ENCODE measurements at regions not wholly inside any gene's neighbourhood (a gene's known extent, or its start where the extent isn't known, plus 50 kb on each side); places are given as distances from the start of the nearest gene placed in this dataset.

- H3K79me2 ChIP-seq (ENCODE audit: insufficient read depth) = no peaks in the 10 kb centered on the region
- peak overlapping the region; percentile 24 for H3K4me2 ChIP-seq
- H3K9me2 ChIP-seq = no peaks in the 10 kb centered on the region
- WGBS (ENCODE audit: low lambda C conversion rate) = 13% methylated on average over 3 of the region's 3 CpGs
- ChIA-PET POLR2A (no interaction called here), CTCF (no interaction called here)
- H3K9me3 ChIP-seq = 0 out of 2 replicates have a peak, but pooled peaks cover 2% of the 10 kb centered on the region
- TF ChIP-seq USF2 (IDR thresholded peaks at IDR 0.05; ENCODE audit: borderline replicate concordance, low read depth, low read length) (no peak), EZH2phosphoT487 (IDR thresholded peaks at IDR 0.05; ENCODE audit: borderline replicate concordance, low read depth) (no peak), CHD2 (IDR thresholded peaks at IDR 0.05; ENCODE audit: low read length, partially characterized antibody) (no peak), RCOR1 (IDR thresholded peaks at IDR 0.05; ENCODE audit: low read length) (no peak), IRF3 (IDR thresholded peaks at IDR 0.05; ENCODE audit: low read depth, low read length) (no peak), SMC3 (IDR thresholded peaks at IDR 0.05; ENCODE audit: low read depth, low read length) (no peak), RXRA (IDR thresholded peaks at IDR 0.05; ENCODE audit: borderline replicate concordance, low read depth) (0 out of 2 replicates have a peak, but pooled peaks have one; percentile 15), MEF2A (IDR thresholded peaks at IDR 0.05; ENCODE audit: borderline replicate concordance, low read depth) (peak; percentile 53; the same call in 1 of the 2 replicates), JUND (IDR thresholded peaks at IDR 0.05) (peak; percentile 91), PBX3 (IDR thresholded peaks at IDR 0.05) (peak; percentile 84), TAF1 (IDR thresholded peaks at IDR 0.05; ENCODE audit: borderline replicate concordance, low read depth, low read length) (no peak), YY1 (IDR thresholded peaks at IDR 0.05; ENCODE audit: low read depth) (no peak), USF1 (IDR thresholded peaks at IDR 0.05; ENCODE audit: borderline replicate concordance, low read depth) (no peak), SIN3A (IDR thresholded peaks at IDR 0.05; ENCODE audit: borderline replicate concordance, low read depth, low read length) (no peak), POLR2AphosphoS5 (IDR thresholded peaks at IDR 0.05; ENCODE audit: low read depth, low read length) (peak; percentile 60; the same call in 1 of the 2 replicates), MXI1 (IDR thresholded peaks at IDR 0.05; ENCODE audit: low read depth, low read length) (no peak), TEAD4 (IDR thresholded peaks at IDR 0.05; ENCODE audit: borderline replicate concordance, insufficient read depth) (peak; percentile 90), NFIC (IDR thresholded peaks at IDR 0.05; ENCODE audit: borderline replicate concordance) (peak; percentile 98), EP300 (IDR thresholded peaks at IDR 0.05; ENCODE audit: borderline replicate concordance in 1 of 2, low read depth in 1 of 2, low read length in 1 of 2) (peak in 1 of 2 experiments; percentile 87; a peak in 2 of 4 replicates), FOXJ3 (CRISPR knock-in tag; IDR thresholded peaks at IDR 0.05) (no peak), FOSL2 (IDR thresholded peaks at IDR 0.05; ENCODE audit: borderline replicate concordance, low read depth) (peak; percentile 84; the same call in 1 of the 2 replicates), TCF12 (IDR thresholded peaks at IDR 0.05) (peak; percentile 92), ZBTB33 (IDR thresholded peaks at IDR 0.05; ENCODE audit: borderline replicate concordance, low read depth) (no peak), CTCF (IDR thresholded peaks at IDR 0.05) (no peak)
- peaks cover 19% of the 10 kb centered on the region for H3F3A ChIP-seq (replicated peaks; ENCODE audit: insufficient read depth)
- H3K27me3 ChIP-seq (ENCODE audit: insufficient read depth) = no peaks in the 10 kb centered on the region
- H3K4me3 ChIP-seq (ENCODE audit: low read depth in 2 of 2, low read length in 1 of 2) = no peak overlapping the region
- H3K9ac ChIP-seq = peak overlapping the region; percentile 26; the same call in 1 of the 2 replicates
- H4K20me1 ChIP-seq (ENCODE audit: insufficient read depth) = no peaks in the 10 kb centered on the region
- no peaks in the 10 kb centered on the region for H3K36me3 ChIP-seq (replicated peaks in 1 of 2; ENCODE audit: control insufficient read depth in 1 of 2, insufficient read depth in 2 of 2, low read length in 1 of 2)
- peaks cover 0 to 18% of the 10 kb centered on the region in 2 experiments; a peak in 3 of 4 replicates for H3K4me1 ChIP-seq (ENCODE audit: control insufficient read depth in 1 of 2, insufficient read depth in 2 of 2, low read depth in 1 of 2, low read length in 1 of 2)
- H3K27ac ChIP-seq (ENCODE audit: low read depth in 2 of 2, low read length in 1 of 2) = peak overlapping the region; percentile 34 to 82; a peak in 3 of 4 replicates
- no peak overlapping the region for H2AFZ ChIP-seq (ENCODE audit: low read depth)
- no peak for DNase-seq
These were observed 196.3 kb downstream of the CSNK1G3 start for GRCh38 chr5:123708074-123708806.

Data from SK-N-SH (cell line).